DMS114 treated with DMSO at 0.1 percent for 48 hours (cell line): ENCODE measurements at regions not wholly inside any gene's neighbourhood (a gene's known extent, or its start where the extent isn't known, plus 50 kb on each side); places are given as distances from the start of the nearest gene placed in this dataset.
"Not testable (repeated sequence)": the region's sequence is repeated elsewhere in the genome, so short reads cannot be mapped to it uniquely, and the experiment has no call there.

ENCODE experiments used
- DNase-seq: peaks from one replicate; lab custom pipeline; 2025; ENCODE audit not compliant: unreplicated experiment; lab: John Stamatoyannopoulos, UW

- no peak for DNase-seq
Measured at GRCh38 chr5:1637639-1638481, 114.1 kb upstream of the LPCAT1 start.

DNA sequence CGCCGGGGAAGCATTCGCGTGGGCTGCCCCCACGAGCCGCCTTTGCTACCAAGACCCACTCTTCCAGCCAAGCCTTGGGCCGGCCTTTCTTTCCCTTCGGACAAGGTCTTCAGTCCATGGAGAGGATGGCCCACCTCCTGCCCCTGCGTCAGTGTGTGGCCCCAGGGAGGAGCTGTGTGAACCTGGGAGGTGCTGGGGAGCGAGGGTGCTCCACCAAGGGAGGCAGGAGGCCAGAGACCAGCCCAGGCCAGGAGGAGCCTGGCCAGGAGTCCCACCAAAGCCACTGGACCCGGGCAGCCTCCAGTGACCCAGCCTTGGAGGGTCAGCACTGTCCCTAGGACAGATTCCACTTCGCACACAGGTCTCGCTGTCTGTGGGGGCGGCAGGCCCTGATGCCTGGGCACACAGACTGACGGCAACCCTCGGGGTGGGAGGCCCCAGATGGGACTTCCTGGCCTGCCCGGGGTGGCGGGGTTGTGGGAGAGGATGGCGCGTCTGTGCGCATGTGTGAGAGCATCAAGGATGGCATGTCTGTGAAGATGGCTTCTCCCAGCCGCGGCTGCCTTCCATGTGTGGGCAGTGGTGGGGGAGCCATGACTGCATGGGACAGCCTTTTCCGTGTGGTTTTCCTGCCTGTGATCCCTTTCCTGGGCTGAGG is 113.3 kb upstream of the LPCAT1 start:
- no peak for DNase-seq

GRCh38 chr5:1636208-1636770 is 112.5 kb upstream of the LPCAT1 start:
- DNase-seq, result not testable (repeated sequence)

GRCh38 chr5:1635477-1635876 is 111.7 kb upstream of the LPCAT1 start:
- not testable (repeated sequence) for DNase-seq

- no peak for DNase-seq
Measured at GRCh38 chr5:1634337-1634661, 110.5 kb upstream of the LPCAT1 start.

DNA sequence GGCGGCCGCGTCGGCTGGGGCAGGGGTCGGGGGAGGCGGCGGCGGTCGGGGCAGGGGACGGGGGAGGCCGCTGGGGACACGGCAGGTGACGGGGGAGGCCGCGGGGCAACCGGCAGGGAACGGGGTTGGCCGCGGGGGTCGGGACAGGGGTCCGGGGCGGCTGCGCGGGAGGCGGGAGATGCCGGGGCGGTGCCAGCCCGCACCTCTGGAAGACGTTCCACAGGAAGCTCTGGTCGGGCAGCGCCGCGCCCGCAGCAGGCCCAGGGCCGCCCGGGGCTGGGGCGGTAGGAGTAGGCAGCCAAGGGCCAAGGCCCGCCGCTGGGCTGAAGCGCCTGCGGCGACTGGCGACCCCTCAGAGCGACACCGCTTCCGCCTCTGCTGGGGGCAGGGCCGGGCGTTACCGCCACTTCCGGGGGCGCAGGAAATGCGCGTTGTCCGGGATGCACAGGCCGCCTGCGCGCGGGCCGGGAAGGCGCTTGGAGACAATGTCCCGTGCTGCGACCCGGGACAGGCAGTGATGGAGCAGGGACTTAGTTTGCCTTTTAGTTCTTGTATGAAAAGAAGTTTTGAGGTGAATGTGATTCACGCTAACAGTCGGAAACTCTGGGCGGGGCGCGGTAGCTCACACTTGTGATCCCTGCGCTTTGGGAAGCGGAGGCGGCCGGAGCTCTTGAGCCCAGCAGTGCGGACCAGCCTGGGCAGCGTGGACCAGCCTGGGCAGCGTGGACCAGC is 110.0 kb upstream of the LPCAT1 start:
- peak; percentile 63 for DNase-seq

- not testable (repeated sequence) for DNase-seq
Measured at GRCh38 chr5:1631004-1631403, 107.2 kb upstream of the LPCAT1 start.

DNA sequence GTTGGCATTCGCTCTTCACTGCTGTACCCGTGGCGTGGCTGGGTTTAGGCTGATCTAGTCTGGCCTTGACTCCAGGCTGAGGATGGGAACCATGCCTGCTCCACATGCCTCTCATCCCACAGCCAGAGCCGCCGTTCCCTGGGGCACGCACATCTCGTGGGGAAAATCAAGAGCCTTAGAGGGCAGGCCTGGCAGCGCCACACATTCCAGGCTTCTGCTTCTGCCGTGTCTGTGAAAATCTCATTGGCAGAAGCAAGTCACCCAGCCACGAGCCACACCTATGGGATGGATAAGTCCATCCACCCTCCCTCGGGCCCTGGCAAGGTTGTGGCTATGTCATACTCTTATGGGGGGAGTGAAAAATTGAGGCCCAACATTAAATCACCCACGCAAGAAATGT is 102.6 kb upstream of the LPCAT1 start:
- DNase-seq, result not testable (repeated sequence)

DNA sequence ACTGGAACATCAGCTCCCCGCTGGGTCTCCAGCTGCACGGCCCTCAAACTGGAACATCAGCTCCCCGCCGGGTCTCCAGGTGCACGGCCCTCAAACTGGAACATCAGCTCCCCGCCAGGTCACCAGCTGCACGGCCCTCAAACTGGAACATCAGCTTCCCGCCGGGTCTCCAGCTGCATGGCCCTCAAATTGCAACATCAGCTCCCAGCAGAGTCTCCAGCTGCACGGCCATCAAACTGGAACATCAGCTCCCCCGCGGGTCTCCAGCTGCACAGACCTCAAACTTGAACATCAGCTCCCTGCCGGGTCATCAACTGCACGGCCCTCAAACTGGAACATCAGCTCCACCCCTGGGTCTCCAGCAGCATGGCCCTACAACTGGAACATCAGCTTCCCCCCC is 95.8 kb upstream of the LPCAT1 start:
- not testable (repeated sequence) for DNase-seq

- not testable (repeated sequence) for DNase-seq
Measured at GRCh38 chr5:1618296-1618865, 94.6 kb upstream of the LPCAT1 start.

DNA sequence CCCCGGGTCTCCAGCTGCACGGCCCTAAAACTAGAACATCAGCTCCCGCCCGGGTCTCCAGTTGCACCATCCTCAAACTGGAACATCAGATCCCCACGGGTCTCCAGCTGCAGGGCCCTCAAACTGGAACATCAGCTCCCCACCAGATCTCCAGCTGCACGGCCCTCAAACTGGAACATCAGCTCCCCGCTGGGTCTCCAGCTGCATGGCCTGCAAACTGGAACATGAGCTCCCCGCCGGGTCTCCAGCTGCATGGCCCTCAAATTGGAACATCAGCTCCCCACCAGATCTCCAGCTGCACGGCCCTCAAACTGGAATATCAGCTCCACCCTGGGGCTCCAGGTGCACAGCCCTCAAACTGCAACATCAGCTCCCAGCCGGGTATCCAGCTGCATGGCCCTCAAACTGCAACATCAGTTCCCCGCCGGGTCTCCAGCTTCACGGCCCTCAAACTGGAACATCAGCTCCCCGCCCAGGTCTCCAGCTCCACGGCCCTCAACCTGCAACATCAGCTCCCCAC is 93.5 kb upstream of the LPCAT1 start:
- not testable (repeated sequence) for DNase-seq

GRCh38 chr5:1613515-1613914 is 89.8 kb upstream of the LPCAT1 start:
- not testable (repeated sequence) for DNase-seq

- not testable (repeated sequence) for DNase-seq
Measured at GRCh38 chr5:1610526-1610925, 86.8 kb upstream of the LPCAT1 start.

GRCh38 chr5:1609111-1609510 is 85.4 kb upstream of the LPCAT1 start:
- not testable (repeated sequence) for DNase-seq

DNA sequence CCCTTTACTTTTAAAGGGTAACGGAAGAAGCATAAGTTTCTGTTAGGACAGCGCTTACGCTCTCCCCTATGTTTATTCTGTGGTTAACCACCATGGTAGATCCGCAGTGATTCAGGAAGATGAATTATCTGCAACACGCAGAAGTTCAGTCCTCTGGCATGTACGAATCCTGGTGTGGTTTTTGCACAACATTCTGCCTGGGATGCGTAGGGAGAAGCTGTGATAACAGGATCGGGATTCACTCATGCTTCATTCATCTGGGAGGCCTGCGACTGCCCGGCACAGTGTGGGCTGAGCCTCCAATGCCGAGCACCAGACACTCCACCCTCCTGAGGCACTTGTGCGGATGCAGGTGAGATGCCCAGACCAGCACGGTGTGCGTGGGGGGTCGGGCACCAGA is 84.6 kb upstream of the LPCAT1 start:
- not testable (repeated sequence) for DNase-seq

DNA sequence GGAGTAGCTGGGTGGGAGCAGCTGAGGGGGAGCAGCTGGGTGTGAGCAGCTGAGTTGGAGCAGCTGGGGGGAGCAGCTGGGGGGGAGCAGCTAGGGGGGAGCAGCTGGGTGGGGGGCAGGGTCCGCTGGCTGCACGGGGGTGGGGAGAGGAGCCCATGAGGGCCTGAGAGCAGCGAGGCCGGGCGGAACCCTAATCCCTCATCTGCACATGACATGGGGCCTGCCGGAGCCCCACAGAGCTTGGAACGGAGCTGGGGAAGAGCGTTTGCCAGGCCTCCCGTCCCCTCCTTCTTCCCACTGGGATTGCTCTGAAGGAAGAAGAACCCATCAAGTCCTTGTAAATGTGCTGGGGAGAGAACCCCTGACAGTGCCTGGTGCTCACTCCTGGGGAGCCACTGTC is 83.2 kb upstream of the LPCAT1 start:
- not testable (repeated sequence) for DNase-seq

- DNase-seq, result not testable (repeated sequence)
Measured at GRCh38 chr5:1603916-1604315, 80.2 kb upstream of the LPCAT1 start.

DNA sequence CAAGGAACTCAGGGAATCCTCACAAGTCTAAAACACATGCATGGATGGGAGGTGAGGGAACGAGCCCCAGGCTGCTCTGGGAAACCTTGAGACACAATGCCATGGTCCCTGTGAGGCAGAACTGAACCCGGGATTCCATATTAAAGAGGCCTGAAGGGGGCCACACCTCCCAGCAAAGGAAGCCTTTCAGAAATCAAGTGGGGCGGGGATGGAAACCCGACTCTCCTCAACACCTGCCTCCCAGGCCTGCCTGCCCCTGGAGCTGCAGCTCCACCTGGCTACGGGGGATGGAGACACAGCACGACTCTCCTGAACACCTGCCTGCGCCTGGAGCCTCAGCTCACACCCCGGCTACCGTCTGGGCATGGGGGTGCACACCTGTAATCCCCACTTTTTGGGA is 77.8 kb upstream of the LPCAT1 start:
- not testable (repeated sequence) for DNase-seq

- DNase-seq, result not testable (repeated sequence)
Measured at GRCh38 chr5:1598950-1599737, 75.4 kb upstream of the LPCAT1 start.

DNA sequence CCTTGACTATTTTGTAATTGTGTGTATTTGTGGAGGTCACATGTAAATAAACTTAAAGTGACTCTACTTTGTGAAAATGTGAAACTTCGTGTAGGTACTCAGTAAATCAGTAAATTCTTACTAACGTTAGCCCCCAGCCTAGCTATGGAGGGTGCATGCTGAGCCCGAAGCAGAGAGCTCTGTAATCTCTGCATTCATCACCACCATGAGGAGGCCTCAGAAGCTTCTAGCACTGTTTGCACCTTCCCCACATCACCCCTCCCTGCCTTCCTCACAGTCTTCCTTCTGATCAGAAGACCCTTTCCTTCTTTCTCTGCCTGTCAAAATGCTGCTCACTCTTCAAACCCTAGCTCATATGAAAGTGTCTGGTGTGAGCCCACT is 73.3 kb upstream of the LPCAT1 start:
- DNase-seq, result not testable (repeated sequence)
